ENCODE measurements at regions not wholly inside any gene's neighbourhood (a gene's known extent, or its start where the extent isn't known, plus 50 kb on each side); places are given as distances from the start of the nearest gene placed in this dataset.

- no peak for TF ChIP-seq CTCF (optimal IDR thresholded peaks at IDR 0.05 in 1 of 3, IDR thresholded peaks at IDR 0.05 in 1 of 3, conservative IDR thresholded peaks at IDR 0.05 in 1 of 3; ENCODE audit: extremely low read depth in 1 of 3, insufficient read depth in 2 of 3, low read length in 3 of 3)
- TF ChIP-seq EZH2 (IDR thresholded peaks at IDR 0.05; ENCODE audit: low read length) = no peak
- Histone ChIP-seq H3K9ac (ENCODE audit: control insufficient read depth, extremely low read depth, insufficient read depth, low read length) (no peak overlapping the region), H3K9me1 (ENCODE audit: control insufficient read depth, extremely low read depth, insufficient read depth, low read length) (no peaks in the 10 kb centered on the region), H3K9me3 (ENCODE audit: control insufficient read depth, low read depth, low read length) (no peaks in the 10 kb centered on the region), H4K20me1 (ENCODE audit: control insufficient read depth, extremely low read depth, insufficient read depth, low read length) (no peaks in the 10 kb centered on the region), H3K27me3 (ENCODE audit: control insufficient read depth, extremely low read depth, insufficient read depth, low read length) (no peaks in the 10 kb centered on the region), H3K4me3 (ENCODE audit: control insufficient read depth in 2 of 3, extremely low read depth in 1 of 3, insufficient read depth in 2 of 3, low read depth in 1 of 3, low read length in 3 of 3) (no peak overlapping the region), H3K4me2 (ENCODE audit: control insufficient read depth, extremely low read depth, insufficient read depth, low read depth, low read length) (no peak overlapping the region), H3K79me2 (ENCODE audit: control insufficient read depth, insufficient read depth, low read length) (no peaks in the 10 kb centered on the region), H2AFZ (ENCODE audit: control insufficient read depth, low read length) (no peak overlapping the region), H3K36me3 (ENCODE audit: control insufficient read depth in 2 of 2, extremely low read depth in 1 of 2, insufficient read depth in 2 of 2, low read length in 2 of 2) (no peaks in the 10 kb centered on the region), H3K4me1 (ENCODE audit: control insufficient read depth, extremely low read depth, insufficient read depth, low read length) (peaks cover 27% of the 10 kb centered on the region), H3K27ac (ENCODE audit: control insufficient read depth, insufficient read depth, low read length) (no peak overlapping the region)
- no peak for FAIRE-seq
- dilution Hi-C loops (cut with MboI; ENCODE audit: extremely low pct_ligation_motif_present, low sequenced_read_pairs) = no loop called here
- no peak for DNase-seq (ENCODE audit: low read depth, low spot score)
Observed at GRCh38 chr9:115171921-115172388, 54.0 kb upstream of the TNC start.

- no peaks in the 10 kb centered on the region for H3K27me3 ChIP-seq (ENCODE audit: control insufficient read depth, extremely low read depth, insufficient read depth, low read length)
- no peak overlapping the region for H3K9ac ChIP-seq (ENCODE audit: control insufficient read depth, extremely low read depth, insufficient read depth, low read length)
- H3K9me1 ChIP-seq (ENCODE audit: control insufficient read depth, extremely low read depth, insufficient read depth, low read length) = no peaks in the 10 kb centered on the region
- H3K79me2 ChIP-seq (ENCODE audit: control insufficient read depth, insufficient read depth, low read length) = no peaks in the 10 kb centered on the region
- H3K4me1 ChIP-seq (ENCODE audit: control insufficient read depth, extremely low read depth, insufficient read depth, low read length) = peaks cover 6% of the 10 kb centered on the region
- no peak overlapping the region for H3K4me2 ChIP-seq (ENCODE audit: control insufficient read depth, extremely low read depth, insufficient read depth, low read depth, low read length)
- no peak for FAIRE-seq
- H3K27ac ChIP-seq (ENCODE audit: control insufficient read depth, insufficient read depth, low read length) = no peak overlapping the region
- H2AFZ ChIP-seq (ENCODE audit: control insufficient read depth, low read length) = peak overlapping the region; percentile 32
- TF ChIP-seq EZH2 (IDR thresholded peaks at IDR 0.05; ENCODE audit: low read length) (no peak), CTCF (optimal IDR thresholded peaks at IDR 0.05 in 1 of 3, IDR thresholded peaks at IDR 0.05 in 1 of 3, conservative IDR thresholded peaks at IDR 0.05 in 1 of 3; ENCODE audit: extremely low read depth in 1 of 3, insufficient read depth in 2 of 3, low read length in 3 of 3) (no peak)
- dilution Hi-C loops (cut with MboI; ENCODE audit: extremely low pct_ligation_motif_present, low sequenced_read_pairs) = no loop called here
- H4K20me1 ChIP-seq (ENCODE audit: control insufficient read depth, extremely low read depth, insufficient read depth, low read length) = no peaks in the 10 kb centered on the region
- no peaks in the 10 kb centered on the region for H3K36me3 ChIP-seq (ENCODE audit: control insufficient read depth in 2 of 2, extremely low read depth in 1 of 2, insufficient read depth in 2 of 2, low read length in 2 of 2)
- H3K4me3 ChIP-seq (ENCODE audit: control insufficient read depth in 2 of 3, extremely low read depth in 1 of 3, insufficient read depth in 2 of 3, low read depth in 1 of 3, low read length in 3 of 3) = no peak overlapping the region
- no peak for DNase-seq (ENCODE audit: low read depth, low spot score)
- H3K9me3 ChIP-seq (ENCODE audit: control insufficient read depth, low read depth, low read length) = no peaks in the 10 kb centered on the region
Observed at GRCh38 chr9:115182264-115182663, 64.3 kb upstream of the TNC start.
